ENCODE measurements at regions not wholly inside any gene's neighbourhood (a gene's known extent, or its start where the extent isn't known, plus 50 kb on each side); places are given as distances from the start of the nearest gene placed in this dataset.

- no peaks in the 10 kb centered on the region for H3K36me3 ChIP-seq (replicated peaks; ENCODE audit: insufficient read depth, low read depth)
- H4K20me1 ChIP-seq (ENCODE audit: insufficient read depth, poor library complexity, severe bottlenecking): no peaks in the 10 kb centered on the region
- H3K4me3 ChIP-seq: no peak overlapping the region
- no peak overlapping the region for H2AFZ ChIP-seq
- TF ChIP-seq EZH2 (IDR thresholded peaks at IDR 0.05; ENCODE audit: borderline replicate concordance): no peak
- TF ChIP-seq, protein P1, sequence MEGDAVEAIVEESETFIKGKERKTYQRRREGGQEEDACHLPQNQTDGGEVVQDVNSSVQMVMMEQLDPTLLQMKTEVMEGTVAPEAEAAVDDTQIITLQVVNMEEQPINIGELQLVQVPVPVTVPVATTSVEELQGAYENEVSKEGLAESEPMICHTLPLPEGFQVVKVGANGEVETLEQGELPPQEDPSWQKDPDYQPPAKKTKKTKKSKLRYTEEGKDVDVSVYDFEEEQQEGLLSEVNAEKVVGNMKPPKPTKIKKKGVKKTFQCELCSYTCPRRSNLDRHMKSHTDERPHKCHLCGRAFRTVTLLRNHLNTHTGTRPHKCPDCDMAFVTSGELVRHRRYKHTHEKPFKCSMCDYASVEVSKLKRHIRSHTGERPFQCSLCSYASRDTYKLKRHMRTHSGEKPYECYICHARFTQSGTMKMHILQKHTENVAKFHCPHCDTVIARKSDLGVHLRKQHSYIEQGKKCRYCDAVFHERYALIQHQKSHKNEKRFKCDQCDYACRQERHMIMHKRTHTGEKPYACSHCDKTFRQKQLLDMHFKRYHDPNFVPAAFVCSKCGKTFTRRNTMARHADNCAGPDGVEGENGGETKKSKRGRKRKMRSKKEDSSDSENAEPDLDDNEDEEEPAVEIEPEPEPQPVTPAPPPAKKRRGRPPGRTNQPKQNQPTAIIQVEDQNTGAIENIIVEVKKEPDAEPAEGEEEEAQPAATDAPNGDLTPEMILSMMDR (IDR thresholded peaks at IDR 0.05; ENCODE audit: poor library complexity): no peak
- TF ChIP-seq EZH2phosphoT487 (IDR thresholded peaks at IDR 0.05; ENCODE audit: low read depth, severe bottlenecking, unreplicated experiment): no peak
- H3K9me3 ChIP-seq (ENCODE audit: low read depth): no peaks in the 10 kb centered on the region
- no peaks in the 10 kb centered on the region for H3K79me2 ChIP-seq
- 52% methylated on average over 6 of the region's 6 CpGs for WGBS (ENCODE audit: low lambda C conversion rate, missing lambda C conversion rate)
- peaks cover 7% of the 10 kb centered on the region for H3K4me1 ChIP-seq (ENCODE audit: insufficient read depth)
- peak; percentile 35 for DNase-seq (ENCODE audit: low spot score)
- H3K27me3 ChIP-seq: no peaks in the 10 kb centered on the region
- H3K9me2 ChIP-seq (replicated peaks; ENCODE audit: insufficient read depth): no peaks in the 10 kb centered on the region
- H3K27ac ChIP-seq: no peak overlapping the region
- H3K4me2 ChIP-seq: no peak overlapping the region
These were observed 329.4 kb upstream of the CDH5 start for GRCh38 chr16:66036793-66037715.

GRCh38 chr16:66036184-66036583 lies 330.3 kb upstream of the CDH5 start:
- WGBS (ENCODE audit: low lambda C conversion rate, missing lambda C conversion rate): 75% methylated on average over 7 of the region's 7 CpGs
- Histone ChIP-seq H3K4me3 (no peak overlapping the region), H3K4me1 (ENCODE audit: insufficient read depth) (peaks cover 7% of the 10 kb centered on the region), H2AFZ (no peak overlapping the region), H3K27ac (no peak overlapping the region), H3K4me2 (no peak overlapping the region), H4K20me1 (ENCODE audit: insufficient read depth, poor library complexity, severe bottlenecking) (no peaks in the 10 kb centered on the region), H3K9me2 (replicated peaks; ENCODE audit: insufficient read depth) (no peaks in the 10 kb centered on the region), H3K36me3 (replicated peaks; ENCODE audit: insufficient read depth, low read depth) (no peaks in the 10 kb centered on the region), H3K27me3 (no peaks in the 10 kb centered on the region), H3K79me2 (no peaks in the 10 kb centered on the region), H3K9me3 (ENCODE audit: low read depth) (no peaks in the 10 kb centered on the region)
- no peak for DNase-seq (ENCODE audit: low spot score)
- TF ChIP-seq, protein P1 (IDR thresholded peaks at IDR 0.05; ENCODE audit: poor library complexity): no peak
- TF ChIP-seq EZH2 (IDR thresholded peaks at IDR 0.05; ENCODE audit: borderline replicate concordance) (no peak), EZH2phosphoT487 (IDR thresholded peaks at IDR 0.05; ENCODE audit: low read depth, severe bottlenecking, unreplicated experiment) (no peak)

DNA sequence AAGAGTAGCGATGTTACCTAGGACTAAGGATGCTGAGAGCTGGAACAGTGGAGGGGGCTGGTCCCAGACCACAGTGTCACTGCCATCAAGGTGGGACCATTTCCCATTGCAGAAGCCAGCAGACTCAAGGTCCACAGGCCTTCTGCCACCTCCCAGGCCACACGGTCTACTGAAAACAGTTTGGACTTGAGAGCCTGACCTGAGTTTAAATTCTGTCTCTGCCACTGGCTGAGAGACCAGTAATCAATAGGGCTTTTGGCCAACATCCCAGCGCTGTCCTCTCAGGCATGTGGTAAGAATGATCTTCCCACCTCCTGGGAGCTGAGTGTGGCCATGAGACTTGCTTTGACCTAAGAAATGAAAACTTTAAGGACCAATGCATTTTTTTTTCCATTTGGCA lies 331.4 kb upstream of the CDH5 start:
- Histone ChIP-seq H4K20me1 (ENCODE audit: insufficient read depth, poor library complexity, severe bottlenecking) (no peaks in the 10 kb centered on the region), H3K9me2 (replicated peaks; ENCODE audit: insufficient read depth) (no peaks in the 10 kb centered on the region), H3K36me3 (replicated peaks; ENCODE audit: insufficient read depth, low read depth) (no peaks in the 10 kb centered on the region), H3K27me3 (no peaks in the 10 kb centered on the region), H3K9me3 (ENCODE audit: low read depth) (no peaks in the 10 kb centered on the region), H3K4me2 (no peak overlapping the region), H3K79me2 (no peaks in the 10 kb centered on the region), H3K27ac (no peak overlapping the region), H2AFZ (no peak overlapping the region), H3K4me3 (no peak overlapping the region), H3K4me1 (ENCODE audit: insufficient read depth) (peaks cover 7% of the 10 kb centered on the region)
- DNase-seq (ENCODE audit: low spot score): no peak
- 83% methylated on average over 3 of the region's 3 CpGs for WGBS (ENCODE audit: low lambda C conversion rate, missing lambda C conversion rate)
- TF ChIP-seq, protein P1 (IDR thresholded peaks at IDR 0.05; ENCODE audit: poor library complexity): no peak
- no peak for TF ChIP-seq EZH2phosphoT487 (IDR thresholded peaks at IDR 0.05; ENCODE audit: low read depth, severe bottlenecking, unreplicated experiment)
- TF ChIP-seq EZH2 (IDR thresholded peaks at IDR 0.05; ENCODE audit: borderline replicate concordance): no peak
